ENCODE measurements at regions not wholly inside any gene's neighbourhood (a gene's known extent, or its start where the extent isn't known, plus 50 kb on each side); places are given as distances from the start of the nearest gene placed in this dataset.
"Not testable (repeated sequence)": the region's sequence is repeated elsewhere in the genome, so short reads cannot be mapped to it uniquely, and the experiment has no call there.

GRCh38 chr10:114732931-114733330 lies 74.9 kb upstream of the ABLIM1 start:
- DNase-seq: no peak

DNA sequence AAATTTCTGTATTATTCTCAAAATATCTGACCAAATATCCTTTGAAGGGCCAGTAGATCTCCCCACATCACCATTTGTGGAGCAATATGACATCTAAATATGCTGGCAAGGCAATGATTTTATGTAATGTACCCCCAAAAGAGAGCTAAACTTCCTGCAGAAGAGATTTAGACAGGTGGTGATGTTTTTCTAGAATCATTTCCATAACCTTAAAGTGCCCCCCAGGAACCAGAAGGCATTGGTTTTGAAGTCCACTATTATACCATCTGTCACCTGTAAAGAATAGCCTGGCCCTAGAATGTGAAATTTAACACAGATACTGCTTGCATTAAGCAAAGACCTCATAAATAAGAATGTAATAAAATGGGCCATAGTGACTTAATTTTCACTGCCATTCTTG lies 77.9 kb upstream of the ABLIM1 start:
- DNase-seq: no peak

DNA sequence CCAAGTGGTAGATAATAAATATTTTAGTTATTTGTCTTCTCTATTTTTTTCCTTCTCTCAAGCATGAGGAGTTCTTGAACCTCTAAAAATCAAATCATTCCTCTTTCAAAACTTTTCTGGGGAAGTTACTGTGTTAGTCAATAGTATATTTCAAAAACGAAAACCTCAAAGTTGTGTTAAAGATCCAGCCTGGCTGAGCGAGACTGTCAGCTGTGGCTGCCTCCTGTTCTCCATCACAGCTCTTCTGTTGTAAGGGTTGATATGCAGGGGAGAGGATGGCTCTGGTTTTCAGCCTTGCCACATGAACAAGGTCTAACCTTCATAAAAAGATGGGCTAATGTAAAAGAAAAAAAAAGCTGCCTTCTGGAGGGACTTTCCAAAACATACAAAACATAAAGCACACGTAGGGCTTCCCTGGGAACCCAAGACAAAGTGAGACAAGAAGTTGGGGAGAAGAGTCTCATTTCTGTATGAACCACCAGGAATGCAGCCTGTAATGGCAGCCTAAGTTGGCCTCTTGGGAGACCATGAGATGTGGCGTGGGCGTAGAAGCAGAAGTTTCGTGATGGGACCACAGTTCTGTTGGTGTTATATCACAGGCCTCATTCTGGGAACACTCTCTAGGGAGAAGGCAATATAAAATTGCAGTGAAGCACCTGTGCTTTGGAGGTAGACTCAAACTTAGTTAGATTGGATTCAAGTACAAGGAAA lies 77.9 kb upstream of the FHIP2A start:
- no peak for DNase-seq

- no peak for DNase-seq
These were observed 75.0 kb upstream of the FHIP2A start for GRCh38 chr10:114746531-114746930.

- DNase-seq: no peak
These were observed 73.3 kb upstream of the FHIP2A start for GRCh38 chr10:114748241-114748640.

GRCh38 chr10:114749014-114749413 lies 72.6 kb upstream of the FHIP2A start:
- DNase-seq: no peak

- no peak for DNase-seq
These were observed 72.1 kb upstream of the FHIP2A start for GRCh38 chr10:114749510-114749909.

GRCh38 chr10:114751856-114752255 lies 69.7 kb upstream of the FHIP2A start:
- DNase-seq: no peak

DNA sequence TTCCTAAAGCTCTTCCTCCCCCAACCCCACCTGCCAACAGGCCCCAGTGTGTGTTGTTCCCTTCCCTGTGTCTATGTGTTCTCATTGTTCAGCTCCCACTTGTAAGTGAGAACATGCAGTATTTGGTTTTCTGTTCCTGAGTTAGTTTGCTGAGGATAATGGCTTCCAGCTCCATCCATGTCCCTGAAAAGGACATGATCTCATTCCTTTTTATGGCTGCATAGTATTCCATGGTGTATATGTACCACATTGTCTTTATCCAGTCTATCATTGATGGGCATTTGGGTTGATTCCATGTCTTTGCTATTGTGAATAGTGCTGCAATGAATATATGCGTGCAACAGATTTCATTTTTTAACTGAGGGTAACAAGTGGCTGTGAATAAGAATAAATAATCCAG lies 69.0 kb upstream of the FHIP2A start:
- DNase-seq: not testable (repeated sequence)

- no peak for DNase-seq
These were observed 68.5 kb upstream of the FHIP2A start for GRCh38 chr10:114753126-114753525.

DNA sequence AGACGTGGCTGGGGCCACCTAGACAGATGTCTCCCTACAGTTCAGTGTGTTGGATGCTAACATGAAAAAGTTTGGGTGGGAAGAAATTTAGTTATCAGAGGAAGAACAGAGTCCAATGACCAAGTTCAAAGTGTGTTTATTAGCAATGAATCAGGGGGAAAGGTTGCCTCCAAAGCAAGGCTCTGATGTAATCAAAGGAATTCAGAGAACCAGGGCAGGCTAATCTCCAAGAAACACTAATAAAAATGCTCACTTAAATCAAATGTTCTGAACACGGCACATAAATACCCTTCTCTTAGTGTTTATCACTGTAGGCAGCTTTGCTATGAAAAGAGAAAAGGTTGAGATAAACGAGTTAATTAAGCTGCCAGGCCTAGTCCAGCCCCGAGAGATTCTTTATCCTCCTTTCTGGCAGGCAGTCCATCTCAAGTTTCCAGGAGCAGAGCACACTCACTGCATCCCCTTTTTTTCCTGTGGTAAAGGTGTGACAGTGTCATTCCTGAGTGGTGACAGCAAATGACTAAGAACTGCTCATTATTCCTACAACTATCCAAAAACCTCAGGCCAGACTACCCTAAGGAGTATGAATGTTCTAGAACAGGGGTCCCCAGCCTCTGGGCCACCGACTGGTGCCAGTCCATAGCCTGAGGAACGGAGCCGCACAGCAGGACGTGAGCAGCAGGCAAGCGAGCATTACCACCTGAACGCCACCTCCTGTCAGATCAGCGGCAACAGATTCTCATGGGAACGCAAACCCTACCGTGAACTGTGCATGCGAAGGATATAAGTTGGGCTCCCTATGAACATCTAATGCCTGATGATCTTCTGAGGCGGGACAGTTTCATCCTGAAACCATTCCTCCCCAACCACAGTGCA lies 66.9 kb upstream of the FHIP2A start:
- no peak for DNase-seq

GRCh38 chr10:114755537-114755936 lies 66.0 kb upstream of the FHIP2A start:
- DNase-seq: no peak

DNA sequence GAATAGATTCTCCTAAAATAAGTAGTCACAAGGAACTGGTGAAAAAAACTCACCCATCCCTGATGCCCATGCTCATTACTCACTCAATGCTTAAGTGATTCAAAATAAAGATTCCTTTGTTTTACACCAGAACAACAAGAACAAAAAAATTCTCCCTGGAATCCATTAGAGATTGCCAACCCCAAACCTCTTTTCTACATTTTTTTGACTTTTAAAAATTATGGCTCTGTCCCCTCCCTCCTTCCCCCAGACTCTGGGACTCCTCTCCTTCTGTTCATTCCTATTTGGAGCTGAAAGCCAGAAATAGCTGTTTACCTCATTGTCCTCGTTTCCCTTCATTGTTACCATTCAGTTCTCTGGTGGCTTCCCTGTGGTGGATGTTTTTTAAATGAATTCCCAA lies 63.2 kb upstream of the FHIP2A start:
- DNase-seq: no peak

- no peak for DNase-seq
These were observed 60.1 kb upstream of the FHIP2A start for GRCh38 chr10:114761205-114762193.

- no peak for DNase-seq
These were observed 58.8 kb upstream of the FHIP2A start for GRCh38 chr10:114762811-114763210.

- no peak for DNase-seq
These were observed 56.9 kb upstream of the FHIP2A start for GRCh38 chr10:114764656-114765055.

DNA sequence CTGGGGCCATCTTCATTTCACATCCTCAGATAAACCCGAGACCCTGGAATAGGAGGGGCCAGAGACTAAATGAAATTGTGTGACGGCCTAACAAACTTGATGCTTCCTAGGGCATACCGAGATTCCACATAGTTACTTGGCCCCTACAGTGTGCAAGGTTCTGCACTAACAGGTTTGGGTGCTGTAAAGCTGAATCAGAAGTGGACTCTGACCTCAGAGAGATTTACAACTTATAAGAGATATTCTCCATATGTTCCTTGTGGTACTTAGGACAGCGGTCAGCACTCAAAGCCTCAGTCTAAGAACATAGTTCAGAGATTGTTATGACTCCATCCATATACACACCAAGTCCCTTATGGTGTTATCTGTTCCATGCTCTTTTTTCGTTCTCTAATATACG lies 55.1 kb upstream of the FHIP2A start:
- no peak for DNase-seq

DNA sequence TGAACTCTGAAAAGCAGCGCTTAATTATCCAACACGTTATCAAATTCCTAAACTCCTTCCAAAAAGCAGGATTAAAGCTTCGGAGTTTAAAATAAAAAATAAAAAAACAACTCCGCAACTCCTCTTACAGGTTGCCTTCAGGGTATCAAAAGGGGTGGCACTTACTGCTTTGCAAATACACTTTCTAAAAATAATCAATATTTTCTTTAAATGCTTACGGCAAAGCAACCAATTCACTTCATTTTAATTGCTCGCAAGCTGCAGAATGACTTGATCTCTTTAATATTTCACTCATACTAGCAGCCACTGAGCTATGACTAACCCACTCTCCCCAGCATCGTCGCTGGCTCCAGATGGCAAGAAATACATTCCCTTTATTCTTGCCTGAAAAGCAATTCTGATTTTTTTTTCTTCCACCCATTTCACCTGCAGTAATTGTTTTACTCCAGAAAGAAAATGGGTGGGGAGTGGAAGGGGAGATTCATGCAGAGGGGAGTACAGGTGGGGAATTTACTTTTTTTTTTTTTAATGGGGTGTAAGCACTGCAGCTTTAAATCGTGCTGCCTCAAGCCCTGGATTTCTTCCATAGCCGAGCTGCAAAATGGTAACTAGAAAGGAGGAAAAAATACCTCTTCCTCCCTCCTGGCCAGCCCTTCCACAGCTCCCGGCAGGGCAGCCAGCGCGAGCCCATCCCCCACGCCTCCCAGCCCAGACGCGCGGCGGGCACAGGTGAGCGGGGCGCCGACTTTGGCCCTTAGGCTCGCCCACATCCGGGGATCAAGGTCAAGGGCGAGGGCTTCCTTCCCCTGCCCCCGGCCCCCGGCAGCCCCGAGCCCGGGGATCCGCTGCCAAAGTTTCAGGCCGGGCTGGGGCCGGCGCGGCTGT lies 54.2 kb upstream of the FHIP2A start:
- DNase-seq: no peak

GRCh38 chr10:114767986-114768821 lies 53.4 kb upstream of the FHIP2A start:
- peak; percentile 18 for DNase-seq

- no peak for DNase-seq
These were observed 51.6 kb upstream of the FHIP2A start for GRCh38 chr10:114770009-114770408.
